HepG2 (cell line): ENCODE measurements at regions not wholly inside any gene's neighbourhood (a gene's known extent, or its start where the extent isn't known, plus 50 kb on each side); places are given as distances from the start of the nearest gene placed in this dataset.

ENCODE experiments used
- HNF4A ChIP-seq: sonication (generic); formaldehyde crosslinking; IDR thresholded peaks from 2 replicates; pipeline ENCODE4 v1.4.0; 2020; ENCODE audit warnings: missing genetic modification reagents
- PHB2 ChIP-seq: fragments of 450-650 bp; IDR thresholded peaks from 2 replicates; pipeline ENCODE4 v1.6.1; 2018; ENCODE audit not compliant: partially characterized antibody
- POGZ ChIP-seq: sonication (generic); formaldehyde crosslinking; IDR thresholded peaks from 2 replicates; pipeline ENCODE4 v1.4.0; 2020; ENCODE audit warnings: mild to moderate bottlenecking, missing genetic modification reagents
- ZNF256 ChIP-seq: sonication (generic); formaldehyde crosslinking; conservative IDR thresholded peaks from 2 replicates; pipeline ENCODE4 v1.4.0; 2020; ENCODE audit warnings: missing genetic modification reagents
- ZNF501 ChIP-seq: sonication (generic); formaldehyde crosslinking; IDR thresholded peaks from 2 replicates; pipeline ENCODE4 v1.5.1; 2020; ENCODE audit warnings: mild to moderate bottlenecking, moderate library complexity, missing genetic modification reagents
- TF ChIP-seq, protein P1 (sequence below), 2 experiments: fragments of 450-650 bp in 1 of 2; sonication (generic) in 1 of 2; formaldehyde crosslinking in 1 of 2; IDR thresholded peaks; 2 replicates each; pipeline versions ENCODE4 v1.6.1 to v1.8.0; 2016 to 2022; ENCODE audit warnings: antibody characterized with exemption in 1 of 2, mild to moderate bottlenecking in 1 of 2, missing genetic modification reagents in 1 of 2
- TF ChIP-seq, protein P2 (sequence below): sonication (generic); formaldehyde crosslinking; IDR thresholded peaks from 2 replicates; pipeline ENCODE4 v1.4.0; 2020; ENCODE audit warnings: mild to moderate bottlenecking, missing genetic modification reagents
- TF ChIP-seq, protein P3 (sequence below): IDR thresholded peaks from 2 replicates; pipeline ENCODE4 v1.6.1; 2016; ENCODE audit warnings: missing compliant biosample characterization, missing genetic modification reagents, borderline replicate concordance

DNA sequence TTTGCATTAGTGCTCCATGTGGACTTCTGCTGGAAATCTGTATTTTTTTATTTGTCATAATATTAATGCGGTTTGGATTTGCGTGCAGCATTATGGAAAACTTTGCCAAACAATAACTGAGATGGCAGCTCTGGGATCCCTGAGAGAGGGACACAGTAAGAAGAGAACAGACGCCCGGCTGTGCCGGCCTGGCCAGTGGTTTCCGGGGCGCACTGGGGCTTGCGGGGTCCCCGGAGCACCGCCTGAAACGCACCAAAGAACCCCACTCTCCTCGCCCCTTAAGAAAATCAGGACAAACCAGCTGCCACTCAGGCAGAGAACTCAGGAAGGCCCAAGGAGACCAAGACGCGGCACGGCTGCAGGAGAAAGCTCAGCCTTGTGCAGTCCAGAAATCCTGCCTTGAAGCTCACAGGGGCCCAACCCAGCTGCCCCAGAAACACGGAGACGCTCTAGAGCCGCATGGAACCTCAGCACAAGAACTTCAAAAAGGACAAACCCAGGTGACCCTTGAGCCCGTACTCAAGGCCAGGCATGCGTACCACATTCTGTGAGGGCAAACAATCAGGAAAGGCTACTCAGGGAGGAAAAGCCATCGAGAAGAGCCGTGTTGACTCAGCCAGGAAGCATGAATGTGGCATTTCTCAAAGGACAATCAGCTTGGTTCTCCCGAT lies 226.5 kb upstream of the CDYL start (continued):
- TF ChIP-seq, protein P1, sequence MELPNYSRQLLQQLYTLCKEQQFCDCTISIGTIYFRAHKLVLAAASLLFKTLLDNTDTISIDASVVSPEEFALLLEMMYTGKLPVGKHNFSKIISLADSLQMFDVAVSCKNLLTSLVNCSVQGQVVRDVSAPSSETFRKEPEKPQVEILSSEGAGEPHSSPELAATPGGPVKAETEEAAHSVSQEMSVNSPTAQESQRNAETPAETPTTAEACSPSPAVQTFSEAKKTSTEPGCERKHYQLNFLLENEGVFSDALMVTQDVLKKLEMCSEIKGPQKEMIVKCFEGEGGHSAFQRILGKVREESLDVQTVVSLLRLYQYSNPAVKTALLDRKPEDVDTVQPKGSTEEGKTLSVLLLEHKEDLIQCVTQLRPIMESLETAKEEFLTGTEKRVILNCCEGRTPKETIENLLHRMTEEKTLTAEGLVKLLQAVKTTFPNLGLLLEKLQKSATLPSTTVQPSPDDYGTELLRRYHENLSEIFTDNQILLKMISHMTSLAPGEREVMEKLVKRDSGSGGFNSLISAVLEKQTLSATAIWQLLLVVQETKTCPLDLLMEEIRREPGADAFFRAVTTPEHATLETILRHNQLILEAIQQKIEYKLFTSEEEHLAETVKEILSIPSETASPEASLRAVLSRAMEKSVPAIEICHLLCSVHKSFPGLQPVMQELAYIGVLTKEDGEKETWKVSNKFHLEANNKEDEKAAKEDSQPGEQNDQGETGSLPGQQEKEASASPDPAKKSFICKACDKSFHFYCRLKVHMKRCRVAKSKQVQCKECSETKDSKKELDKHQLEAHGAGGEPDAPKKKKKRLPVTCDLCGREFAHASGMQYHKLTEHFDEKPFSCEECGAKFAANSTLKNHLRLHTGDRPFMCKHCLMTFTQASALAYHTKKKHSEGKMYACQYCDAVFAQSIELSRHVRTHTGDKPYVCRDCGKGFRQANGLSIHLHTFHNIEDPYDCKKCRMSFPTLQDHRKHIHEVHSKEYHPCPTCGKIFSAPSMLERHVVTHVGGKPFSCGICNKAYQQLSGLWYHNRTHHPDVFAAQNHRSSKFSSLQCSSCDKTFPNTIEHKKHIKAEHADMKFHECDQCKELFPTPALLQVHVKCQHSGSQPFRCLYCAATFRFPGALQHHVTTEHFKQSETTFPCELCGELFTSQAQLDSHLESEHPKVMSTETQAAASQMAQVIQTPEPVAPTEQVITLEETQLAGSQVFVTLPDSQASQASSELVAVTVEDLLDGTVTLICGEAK (IDR thresholded peaks at IDR 0.05): no peak
- TF ChIP-seq, protein P1 (CRISPR knock-in tag; IDR thresholded peaks at IDR 0.05): 0 out of 2 replicates have a peak, but pooled peaks have one; percentile 34
- TF ChIP-seq HNF4A (CRISPR knock-in tag) (peak; percentile 66), ZNF501 (no peak), PHB2 (no peak), POGZ (0 out of 2 replicates have a peak, but pooled peaks have one; percentile 3), ZNF256 (no peak)
- TF ChIP-seq, protein P2, sequence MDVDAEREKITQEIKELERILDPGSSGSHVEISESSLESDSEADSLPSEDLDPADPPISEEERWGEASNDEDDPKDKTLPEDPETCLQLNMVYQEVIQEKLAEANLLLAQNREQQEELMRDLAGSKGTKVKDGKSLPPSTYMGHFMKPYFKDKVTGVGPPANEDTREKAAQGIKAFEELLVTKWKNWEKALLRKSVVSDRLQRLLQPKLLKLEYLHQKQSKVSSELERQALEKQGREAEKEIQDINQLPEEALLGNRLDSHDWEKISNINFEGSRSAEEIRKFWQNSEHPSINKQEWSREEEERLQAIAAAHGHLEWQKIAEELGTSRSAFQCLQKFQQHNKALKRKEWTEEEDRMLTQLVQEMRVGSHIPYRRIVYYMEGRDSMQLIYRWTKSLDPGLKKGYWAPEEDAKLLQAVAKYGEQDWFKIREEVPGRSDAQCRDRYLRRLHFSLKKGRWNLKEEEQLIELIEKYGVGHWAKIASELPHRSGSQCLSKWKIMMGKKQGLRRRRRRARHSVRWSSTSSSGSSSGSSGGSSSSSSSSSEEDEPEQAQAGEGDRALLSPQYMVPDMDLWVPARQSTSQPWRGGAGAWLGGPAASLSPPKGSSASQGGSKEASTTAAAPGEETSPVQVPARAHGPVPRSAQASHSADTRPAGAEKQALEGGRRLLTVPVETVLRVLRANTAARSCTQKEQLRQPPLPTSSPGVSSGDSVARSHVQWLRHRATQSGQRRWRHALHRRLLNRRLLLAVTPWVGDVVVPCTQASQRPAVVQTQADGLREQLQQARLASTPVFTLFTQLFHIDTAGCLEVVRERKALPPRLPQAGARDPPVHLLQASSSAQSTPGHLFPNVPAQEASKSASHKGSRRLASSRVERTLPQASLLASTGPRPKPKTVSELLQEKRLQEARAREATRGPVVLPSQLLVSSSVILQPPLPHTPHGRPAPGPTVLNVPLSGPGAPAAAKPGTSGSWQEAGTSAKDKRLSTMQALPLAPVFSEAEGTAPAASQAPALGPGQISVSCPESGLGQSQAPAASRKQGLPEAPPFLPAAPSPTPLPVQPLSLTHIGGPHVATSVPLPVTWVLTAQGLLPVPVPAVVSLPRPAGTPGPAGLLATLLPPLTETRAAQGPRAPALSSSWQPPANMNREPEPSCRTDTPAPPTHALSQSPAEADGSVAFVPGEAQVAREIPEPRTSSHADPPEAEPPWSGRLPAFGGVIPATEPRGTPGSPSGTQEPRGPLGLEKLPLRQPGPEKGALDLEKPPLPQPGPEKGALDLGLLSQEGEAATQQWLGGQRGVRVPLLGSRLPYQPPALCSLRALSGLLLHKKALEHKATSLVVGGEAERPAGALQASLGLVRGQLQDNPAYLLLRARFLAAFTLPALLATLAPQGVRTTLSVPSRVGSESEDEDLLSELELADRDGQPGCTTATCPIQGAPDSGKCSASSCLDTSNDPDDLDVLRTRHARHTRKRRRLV (CRISPR knock-in tag): no peak
- TF ChIP-seq, protein P3, sequence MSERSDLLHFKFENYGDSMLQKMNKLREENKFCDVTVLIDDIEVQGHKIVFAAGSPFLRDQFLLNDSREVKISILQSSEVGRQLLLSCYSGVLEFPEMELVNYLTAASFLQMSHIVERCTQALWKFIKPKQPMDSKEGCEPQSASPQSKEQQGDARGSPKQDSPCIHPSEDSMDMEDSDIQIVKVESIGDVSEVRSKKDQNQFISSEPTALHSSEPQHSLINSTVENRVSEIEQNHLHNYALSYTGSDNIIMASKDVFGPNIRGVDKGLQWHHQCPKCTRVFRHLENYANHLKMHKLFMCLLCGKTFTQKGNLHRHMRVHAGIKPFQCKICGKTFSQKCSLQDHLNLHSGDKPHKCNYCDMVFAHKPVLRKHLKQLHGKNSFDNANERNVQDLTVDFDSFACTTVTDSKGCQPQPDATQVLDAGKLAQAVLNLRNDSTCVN (CRISPR knock-in tag): peak; percentile 77; the same call in 1 of the 2 replicates
- TF ChIP-seq, all 625 proteins: peak for 6
